ENCODE measurements at regions not wholly inside any gene's neighbourhood (a gene's known extent, or its start where the extent isn't known, plus 50 kb on each side); places are given as distances from the start of the nearest gene placed in this dataset.

DNA sequence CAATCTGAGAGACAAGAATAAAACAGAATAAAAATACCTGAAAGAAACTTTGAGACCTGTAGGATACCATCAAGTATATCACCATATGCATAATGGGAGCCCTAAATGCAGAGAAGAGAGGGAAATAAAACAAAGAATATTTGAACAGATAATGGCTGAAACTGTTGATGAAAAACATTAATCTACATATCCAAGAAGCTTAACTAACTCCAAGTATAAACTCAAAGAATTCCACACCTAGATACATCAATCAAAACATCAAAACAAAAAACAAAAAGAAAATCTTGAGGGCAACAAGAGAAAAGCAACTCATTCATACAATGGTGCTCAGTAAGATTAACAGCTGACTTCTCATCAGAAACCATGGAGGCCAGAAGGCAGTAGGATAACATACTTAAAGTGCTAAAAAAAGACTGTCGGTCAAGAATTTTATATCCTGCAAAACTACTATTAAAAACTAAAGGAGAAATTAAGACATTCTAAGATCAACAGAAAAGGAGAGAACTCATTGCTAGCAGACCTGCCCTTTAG, 101.6 kb downstream of the FOXD1 start:
- TF ChIP-seq POLR2AphosphoS5 (IDR thresholded peaks at IDR 0.05; ENCODE audit: borderline replicate concordance, low read depth, low read length) (no peak), FOXP2 (optimal IDR thresholded peaks at IDR 0.05; ENCODE audit: control extremely low read depth, extremely low read length, insufficient read depth) (no peak)
